Muscle of arm (tissue), 1 donor: ENCODE measurements at regions not wholly inside any gene's neighbourhood (a gene's known extent, or its start where the extent isn't known, plus 50 kb on each side); places are given as distances from the start of the nearest gene placed in this dataset.
A peak's percentile ranks its signal among the peaks of the same experiment; 100 is the strongest.
"Not testable (repeated sequence)": the region's sequence is repeated elsewhere in the genome, so short reads cannot be mapped to it uniquely, and the experiment has no call there.

Experiments
- DNase-seq: peaks from one replicate; pipeline ENCODE4 v3.0.0-alpha.2; 2013

DNA sequence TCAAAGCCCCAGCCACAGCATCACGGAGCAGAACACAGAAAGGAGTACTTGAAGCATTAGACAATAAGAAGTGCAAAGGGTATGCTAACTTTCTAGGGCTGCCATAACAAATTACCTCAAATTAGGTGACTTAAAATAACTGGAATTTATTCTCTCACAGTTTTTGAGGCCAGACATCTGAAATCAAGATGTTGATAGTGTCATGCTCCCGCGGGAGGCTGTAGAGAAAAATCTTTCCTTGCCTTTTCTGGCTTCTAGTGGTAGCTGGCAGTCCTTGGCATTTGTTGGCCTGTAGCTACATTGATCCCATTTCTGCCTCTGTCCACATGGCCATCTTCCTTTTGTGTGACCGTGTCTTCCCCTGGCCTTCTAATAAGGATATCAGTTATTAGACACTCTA is 51.9 kb upstream of the SPDL1 start:
- DNase-seq: no peak

DNA sequence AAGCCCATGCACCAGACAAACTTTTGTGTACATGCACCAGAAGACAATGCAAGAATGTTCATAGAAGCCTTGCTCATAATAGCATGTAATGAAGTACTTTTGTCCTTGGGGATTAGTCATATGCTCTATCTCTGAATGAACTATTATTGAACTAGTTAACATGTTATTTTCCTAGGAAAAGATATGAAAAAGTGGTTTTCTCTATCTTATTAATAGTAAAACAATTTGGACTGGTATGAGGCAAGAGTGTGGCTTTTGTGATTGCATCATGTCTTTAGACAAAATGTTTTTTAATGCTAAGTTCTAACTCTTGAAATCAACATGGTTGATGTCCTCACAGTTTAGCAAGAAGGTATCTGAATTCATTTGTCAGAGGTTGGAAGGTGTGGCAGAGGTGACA is 55.7 kb upstream of the SPDL1 start:
- no peak for DNase-seq

DNA sequence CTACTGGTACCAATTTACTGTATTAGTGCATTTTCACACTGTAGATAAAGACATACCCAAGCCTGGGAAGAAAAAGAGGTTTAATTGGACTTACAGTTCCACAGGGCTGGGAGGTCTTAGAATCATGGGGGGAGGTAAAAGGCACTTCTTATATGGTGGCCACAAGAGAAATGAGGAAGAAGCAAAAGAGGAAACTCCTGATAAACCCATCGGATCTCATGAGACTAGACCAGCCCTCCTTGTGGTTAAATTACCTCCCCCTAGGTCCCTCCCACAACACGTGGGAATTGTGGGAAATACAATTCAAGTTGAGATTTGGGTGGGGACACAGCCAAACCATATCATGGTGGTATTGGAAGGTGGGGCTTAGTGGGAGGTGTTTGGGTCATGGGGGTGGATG is 56.5 kb upstream of the SPDL1 start:
- DNase-seq: no peak

DNA sequence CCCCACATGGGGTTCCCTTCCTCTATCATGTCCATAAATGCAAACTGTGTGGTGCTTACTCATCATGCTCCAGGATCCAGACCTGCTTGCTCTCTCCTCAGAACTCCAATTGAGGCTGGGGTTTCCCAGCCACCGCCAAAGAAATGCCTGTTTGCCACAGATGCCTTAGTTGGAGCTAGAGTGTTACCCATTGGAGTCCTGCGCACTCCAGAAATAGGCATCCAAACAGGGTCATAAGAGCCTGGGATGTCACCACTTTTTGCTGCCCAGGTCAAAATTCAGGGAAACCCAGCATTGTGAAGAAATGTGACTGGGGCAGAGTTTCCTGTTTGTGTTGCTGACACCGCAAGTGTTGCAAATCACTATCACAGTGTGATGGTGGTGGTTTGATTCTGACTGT is 60.7 kb upstream of the SPDL1 start:
- DNase-seq: no peak

DNA sequence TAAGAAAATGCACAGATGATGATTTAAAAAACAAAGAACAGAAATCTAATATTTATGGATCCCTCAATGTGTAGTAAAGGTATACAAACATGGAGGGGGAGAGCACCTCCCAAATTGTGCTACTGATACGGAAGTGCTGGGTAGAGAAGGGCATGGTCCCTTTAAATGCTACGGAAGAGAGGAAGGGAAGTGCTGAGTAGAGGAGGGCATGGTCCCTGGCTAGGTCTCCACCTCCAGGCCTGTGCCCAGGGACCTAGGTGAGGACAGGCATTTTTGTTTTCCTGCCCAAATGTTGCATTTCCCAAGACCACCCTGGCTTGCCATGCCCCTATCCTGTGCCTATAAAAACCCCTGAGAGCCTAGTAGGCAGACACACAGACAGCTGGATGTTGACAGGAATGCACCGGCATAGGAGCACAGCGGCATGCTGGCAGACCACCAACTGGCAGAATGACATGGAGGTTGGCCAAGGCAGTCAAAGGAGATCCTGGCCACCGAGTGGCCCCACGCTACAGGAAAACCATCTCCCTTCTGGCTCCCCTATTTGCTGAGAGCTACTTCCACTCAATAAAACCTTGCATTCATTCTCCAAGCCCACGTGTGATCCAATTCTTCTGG is 62.1 kb upstream of the SPDL1 start:
- DNase-seq: peak; percentile 7

DNA sequence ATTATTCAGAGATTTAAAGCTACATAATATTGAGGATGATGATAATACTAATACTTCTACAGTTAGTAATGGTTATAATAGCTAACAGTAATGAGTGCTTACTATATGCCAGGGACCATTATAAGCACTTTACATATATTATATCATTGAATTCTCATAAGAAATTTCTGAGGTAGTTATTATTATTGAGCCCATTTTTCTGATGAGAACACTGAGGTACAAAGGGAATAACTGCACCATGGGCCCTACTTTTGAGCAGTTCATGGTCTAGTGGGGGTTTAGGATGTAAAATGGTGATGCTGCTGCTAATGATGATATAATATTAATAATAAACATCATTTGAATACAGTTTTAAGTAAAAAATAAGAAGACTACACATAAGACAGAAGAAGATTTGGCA is 64.2 kb upstream of the SPDL1 start:
- DNase-seq: no peak

DNA sequence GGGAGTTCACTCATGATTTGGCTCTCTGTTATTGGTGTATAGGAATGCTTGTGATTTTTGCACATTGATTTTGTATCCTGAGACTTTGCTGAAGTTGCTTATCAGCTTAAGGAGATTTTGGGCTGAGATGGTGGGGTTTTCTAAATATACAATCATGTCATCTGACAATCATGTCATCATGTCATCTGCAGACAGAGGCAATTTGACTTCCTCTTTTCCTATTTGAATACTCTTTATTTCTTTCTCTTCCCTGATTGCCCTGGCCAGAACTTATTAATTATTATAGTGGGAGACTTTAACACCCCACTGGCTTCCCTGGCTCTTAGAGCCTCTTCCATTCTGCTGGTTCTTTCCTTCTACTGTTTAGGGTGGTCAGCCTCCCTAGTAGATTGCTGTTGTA is 64.8 kb upstream of the SPDL1 start:
- DNase-seq: not testable (repeated sequence)

DNA sequence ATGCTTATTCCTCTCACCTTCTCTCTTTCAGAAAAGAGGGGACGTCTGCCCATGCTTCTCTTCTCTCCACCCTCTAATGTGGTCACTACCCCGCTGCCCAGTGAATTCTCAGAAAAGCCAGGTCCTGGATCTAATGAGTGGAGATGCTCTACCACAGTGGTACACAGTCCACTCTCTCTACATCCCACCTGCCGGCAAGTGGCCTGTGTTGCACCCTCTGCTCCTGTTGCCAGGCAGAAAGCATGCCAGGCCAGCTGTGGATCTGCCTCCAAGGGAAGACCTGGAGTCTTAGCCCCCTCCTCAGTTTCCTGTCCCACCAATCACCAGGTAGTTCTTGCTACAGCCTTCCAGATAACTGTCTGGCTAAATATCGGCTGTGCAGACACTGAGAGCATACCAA is 71.2 kb upstream of the SPDL1 start:
- no peak for DNase-seq

DNA sequence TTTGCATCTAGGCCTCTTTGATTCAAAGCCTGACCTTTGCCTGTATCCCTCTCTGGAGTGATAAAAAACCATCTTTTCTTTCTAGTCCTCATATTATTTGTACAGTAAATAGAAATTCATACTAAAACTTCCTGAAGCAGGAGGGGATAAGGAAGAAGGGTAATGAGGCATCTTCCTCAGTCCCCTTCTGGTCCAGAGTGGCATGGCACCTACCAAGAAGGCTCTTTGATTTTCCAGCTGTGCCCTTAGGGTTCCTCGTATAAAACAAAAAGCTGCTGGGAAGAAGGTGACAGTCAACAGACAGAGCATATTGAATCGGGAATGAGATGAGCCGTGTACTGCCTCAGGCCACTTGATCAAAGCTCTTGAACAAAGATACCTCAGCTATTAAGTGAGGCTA is 71.9 kb upstream of the SPDL1 start:
- no peak for DNase-seq

DNA sequence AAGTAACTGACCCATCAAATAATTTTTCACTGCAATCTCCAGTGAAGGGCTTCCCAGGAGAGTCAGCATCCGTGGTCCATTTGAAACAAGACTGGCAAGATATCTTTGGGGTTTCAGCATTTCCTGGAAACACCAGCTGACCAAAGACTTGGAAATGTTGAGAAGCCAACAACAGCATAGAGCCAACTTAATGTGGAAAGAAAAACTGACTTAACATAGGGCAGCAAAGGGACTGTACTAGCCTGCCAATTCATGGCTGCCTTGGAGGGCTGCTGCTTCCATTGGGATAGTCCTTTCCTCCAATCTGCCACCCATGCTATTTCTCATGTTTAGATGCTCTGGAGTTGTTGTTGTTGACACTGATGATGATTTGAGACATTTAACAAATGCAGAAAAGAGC is 76.5 kb upstream of the SPDL1 start:
- DNase-seq: no peak

DNA sequence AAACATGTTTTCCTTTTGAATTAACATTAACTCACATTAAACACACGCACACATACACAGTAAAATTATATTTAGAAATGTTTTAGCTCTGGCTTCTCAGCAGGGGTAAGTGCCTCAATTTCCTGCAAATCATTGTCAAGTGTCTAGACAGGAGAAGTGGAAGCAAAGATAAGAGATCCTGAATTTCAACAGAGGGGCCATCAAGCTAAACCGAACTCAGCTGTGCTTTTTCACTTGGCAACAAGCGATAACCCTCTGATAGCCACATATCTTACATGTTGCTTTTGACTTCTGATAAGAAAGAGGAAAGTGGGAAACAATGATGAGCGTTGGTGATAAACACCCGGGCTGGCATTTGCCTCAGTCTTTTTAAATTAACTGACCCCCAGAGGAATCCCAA is 79.7 kb upstream of the SPDL1 start:
- DNase-seq: no peak

DNA sequence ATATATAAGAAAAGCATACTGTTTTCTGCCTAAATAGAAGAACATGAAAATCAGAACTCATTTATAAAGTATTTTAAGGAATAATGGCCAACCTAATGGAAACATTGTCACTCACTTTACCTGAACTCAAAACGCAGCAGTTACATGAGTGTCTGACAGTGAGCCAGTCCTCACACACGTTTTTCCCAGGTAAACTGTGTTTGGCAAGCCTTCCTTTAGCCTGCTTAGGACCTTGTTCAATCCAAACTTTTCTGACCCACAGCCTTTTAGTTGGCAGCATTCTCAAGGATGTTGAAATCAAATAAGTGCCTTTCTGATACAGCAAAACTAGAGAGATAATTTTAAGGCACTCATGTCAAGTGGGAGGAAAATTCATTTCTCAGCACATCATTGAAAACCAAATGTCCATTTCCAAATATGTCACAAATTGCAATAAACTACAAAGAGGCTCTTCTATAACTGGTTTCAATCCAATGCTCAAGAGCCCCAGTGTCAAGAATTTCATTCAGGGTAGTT is 83.5 kb upstream of the SPDL1 start:
- DNase-seq: no peak

DNA sequence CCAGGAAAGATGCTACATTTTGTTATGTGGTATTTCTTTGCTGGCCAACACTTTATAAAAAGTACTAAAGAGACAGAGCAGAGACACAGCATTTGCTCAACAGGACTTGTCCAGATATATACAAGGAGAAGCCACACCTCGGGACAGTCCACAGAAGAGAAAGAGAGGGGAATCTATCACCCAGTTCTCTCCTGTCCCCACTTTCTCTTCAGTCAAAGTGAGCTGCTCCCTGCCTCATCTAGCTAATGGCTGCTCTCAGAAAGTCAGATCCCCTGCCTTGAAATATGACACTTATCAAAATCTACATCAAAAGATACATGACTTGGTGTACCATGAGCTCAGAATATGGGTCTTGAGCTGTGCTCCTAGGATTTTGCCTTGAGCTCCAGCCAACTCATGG is 86.7 kb upstream of the SPDL1 start:
- DNase-seq: no peak

DNA sequence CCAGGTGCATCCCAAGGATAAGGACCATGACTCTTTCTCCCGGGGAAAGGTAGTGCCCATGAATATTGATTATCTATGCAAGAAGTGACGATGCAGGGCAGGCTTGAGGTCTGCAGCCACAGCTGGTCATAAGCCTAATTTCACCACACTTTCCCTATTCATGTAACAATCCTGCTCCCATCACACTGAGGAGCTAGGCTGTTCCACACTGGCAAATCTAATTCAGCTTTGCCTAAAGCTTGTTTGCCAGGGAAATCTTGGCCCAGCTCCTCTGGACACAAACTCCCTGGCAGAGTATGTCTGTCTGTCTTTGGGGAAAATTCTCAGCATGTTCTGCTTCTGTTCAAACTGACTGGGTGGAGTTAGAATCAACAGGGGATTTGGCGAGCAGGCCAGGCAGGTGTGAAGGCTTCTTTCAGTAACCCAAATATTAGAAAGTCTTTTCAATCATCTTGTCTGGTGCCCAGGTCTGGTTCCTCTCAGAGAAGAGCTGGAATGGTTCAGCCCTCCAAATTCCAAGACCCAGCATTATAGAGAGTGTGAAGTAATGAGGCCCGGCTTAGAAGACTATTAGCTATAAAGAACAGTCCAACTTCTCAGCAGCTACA is 88.5 kb upstream of the SPDL1 start:
- DNase-seq: no peak

DNA sequence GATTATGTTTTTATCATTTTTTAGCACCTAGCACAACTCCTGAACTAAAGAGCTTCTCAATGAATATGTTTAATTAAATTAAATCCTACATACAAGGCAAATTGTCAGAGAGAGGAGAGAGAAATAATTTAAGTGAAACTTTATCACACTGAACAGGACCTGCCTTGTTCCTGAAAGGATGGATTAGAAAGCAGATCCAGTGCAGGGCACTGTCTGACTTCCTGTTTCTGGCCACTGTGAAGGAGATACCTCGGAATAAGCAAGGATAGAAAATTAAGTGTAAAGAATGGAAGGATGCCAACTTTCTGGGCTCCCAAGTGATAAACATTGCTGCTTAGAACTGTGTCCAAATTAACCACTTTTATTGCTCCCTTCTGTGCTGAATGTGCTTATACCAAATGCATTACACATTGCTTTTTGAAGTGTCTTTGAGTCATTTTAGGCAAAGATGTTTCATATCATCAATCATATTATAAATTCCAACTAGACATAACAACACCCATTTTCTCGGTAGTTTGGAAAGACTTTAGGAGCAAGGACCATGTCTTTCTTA is 89.1 kb upstream of the SPDL1 start:
- DNase-seq: no peak

DNA sequence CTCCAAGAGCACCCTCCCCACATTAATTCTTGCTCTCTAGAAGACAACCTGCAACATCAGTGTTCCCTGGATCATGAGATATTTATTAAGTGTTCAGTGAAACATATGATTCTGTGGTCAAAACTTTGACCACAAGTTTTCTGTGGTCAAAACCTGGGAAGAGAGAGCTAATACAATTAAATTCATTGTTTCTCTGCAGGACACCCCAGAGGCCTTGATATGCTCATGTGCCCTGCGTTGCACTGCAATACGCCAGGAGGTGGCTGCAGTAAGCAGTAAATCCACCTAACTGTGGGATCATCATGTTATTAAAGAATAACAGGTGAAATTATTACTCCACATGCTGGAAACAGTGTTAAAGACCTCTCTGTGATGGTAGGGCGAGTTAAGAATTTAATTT is 109.3 kb upstream of the SPDL1 start:
- DNase-seq: no peak

DNA sequence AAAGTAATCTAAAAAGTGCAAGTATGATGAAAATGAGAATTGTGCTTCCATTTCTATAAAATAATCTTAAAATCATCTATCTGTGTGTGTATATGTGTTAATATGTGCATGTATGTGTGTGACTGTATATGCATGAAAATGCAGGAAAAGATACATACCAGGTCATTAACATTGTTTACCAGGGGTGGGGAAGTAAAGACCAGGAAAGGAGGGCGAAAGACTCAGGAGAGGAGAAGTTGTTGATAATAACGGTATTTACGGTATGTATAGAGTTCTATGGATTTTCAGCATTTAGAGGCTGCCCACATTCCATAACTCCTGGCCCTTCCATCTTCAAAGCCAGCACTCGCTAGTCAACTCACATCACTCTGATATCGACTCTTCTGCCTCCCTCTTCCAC is 111.0 kb upstream of the SPDL1 start:
- no peak for DNase-seq

DNA sequence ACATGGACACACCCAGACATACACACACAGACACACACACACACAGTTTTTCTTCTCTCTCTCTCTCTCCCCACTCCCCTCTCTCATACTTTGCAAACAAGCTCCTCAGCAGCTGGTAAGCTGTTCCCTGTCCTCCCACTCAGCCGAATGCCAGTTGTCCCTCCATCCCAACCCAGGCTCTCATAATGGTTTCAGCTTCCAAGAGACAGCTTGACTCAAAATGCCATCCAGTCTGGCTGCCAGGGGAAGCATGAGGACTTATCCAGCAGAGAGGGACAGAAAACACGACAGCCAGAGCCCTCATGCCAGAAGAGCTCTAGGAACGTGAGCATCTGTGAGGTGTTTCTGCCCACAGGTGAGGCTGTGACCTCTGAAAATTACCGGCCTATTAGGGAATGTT is 112.6 kb upstream of the SPDL1 start:
- no peak for DNase-seq

DNA sequence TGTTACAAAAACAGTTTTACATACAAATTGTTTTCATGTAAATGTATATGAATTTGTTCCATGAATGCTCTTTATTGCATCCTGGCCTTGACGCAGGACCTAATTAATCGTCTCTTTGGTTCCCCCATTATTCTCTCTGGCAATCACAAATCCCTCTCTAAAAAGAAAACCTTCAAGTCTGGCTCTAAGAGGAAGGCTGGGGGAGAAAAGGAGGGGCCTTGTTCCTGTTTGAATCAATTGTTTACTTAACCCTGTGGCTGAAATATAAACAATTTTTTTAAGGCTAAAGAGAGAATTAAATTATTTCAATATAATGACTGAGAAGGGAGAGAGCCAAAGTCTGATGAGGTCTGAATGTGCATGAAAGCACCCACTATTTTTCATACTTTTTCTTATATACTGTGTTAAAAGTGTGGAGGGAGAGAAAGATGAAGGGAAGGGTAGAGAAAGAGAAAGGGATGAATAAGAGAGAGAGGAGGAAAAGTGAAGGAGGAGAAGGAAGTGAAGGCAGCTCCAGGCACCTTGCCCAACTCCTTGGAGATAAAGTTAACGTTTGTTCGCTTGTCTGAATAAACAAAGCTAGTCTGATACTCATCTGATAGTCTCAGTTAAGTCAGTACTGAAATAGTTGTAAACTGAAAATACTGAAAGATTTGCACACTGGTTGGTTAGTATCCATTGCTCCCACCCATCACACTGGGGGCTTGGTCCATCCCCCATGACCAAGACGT is 116.4 kb upstream of the SPDL1 start:
- no peak for DNase-seq

DNA sequence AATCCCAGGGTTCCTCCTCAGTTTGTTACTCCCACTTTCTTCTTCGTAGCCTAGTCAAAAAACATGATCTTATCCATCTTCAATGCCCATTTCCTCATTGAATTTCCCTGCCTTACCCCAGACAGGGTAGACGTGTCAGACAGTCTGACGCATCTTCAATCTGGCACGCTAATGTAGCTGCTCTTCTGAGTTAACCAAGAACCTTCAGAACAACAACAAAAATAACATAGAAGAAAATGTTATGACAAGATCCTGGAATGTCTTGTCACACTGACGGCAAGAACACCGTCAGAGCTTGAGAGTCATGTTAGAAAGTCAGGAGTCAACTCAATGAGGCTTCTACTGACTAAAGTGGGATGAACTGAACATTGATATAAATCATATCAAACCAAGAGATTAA is 122.7 kb upstream of the SPDL1 start:
- DNase-seq: no peak

DNA sequence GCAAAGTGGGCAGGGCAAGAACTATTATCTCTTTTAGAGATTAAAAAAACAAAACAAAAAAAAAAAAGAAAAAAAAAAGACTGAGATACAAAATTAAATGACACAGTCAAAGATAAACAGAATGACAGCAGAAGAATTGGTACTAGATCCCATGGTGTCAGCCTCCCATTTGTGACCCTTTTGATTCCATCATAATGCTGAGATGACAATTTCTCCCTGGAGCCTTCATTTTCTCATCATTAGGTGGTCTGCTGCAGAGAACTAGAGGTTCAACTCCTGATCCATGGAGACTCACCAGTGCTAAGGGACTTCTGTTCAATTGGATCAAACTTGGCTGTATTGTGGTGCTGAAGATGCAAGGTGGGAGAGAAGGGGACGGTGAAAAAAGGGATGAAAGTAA is 123.5 kb upstream of the SPDL1 start:
- no peak for DNase-seq

DNA sequence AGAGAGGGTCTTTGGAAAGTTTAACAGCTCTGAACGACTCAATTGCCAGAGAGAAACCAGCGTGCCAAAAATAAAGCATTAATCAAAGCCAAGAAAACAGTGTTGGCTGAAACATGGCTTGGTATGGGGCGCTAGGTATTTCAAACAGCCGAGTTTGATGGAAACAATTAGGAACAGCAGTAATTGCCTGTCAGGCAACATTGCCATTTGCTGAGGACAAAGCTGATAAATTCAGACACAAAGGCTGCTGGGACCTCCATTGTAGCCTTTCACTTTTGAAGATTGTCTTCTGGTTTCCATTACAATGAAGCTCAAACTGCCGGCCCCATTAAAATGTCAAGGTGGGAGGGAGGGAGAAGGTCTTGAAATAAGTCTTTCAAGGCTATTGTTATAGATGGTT is 125.4 kb upstream of the SPDL1 start:
- no peak for DNase-seq

DNA sequence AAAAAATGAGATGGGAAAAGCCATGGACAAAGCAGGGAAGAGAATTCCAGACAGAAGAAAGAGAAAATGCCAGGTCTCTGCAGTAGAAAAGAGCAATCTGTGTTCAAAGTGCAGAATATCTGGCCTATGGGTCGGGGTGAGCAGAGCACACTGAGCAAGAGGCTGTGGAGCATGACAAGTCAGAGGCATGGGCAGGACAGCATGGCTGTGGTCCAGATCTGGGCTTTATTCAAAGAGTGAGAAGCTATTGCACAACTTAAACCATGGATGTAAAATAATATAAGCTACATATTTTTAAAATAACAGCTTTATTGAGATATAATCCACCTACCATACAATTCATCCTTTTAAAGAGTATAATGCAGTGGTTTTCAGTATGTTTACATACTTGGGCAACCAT is 133.1 kb upstream of the SPDL1 start:
- DNase-seq: no peak
